Kidney epithelial cell (primary cell): ENCODE measurements at regions not wholly inside any gene's neighbourhood (a gene's known extent, or its start where the extent isn't known, plus 50 kb on each side); places are given as distances from the start of the nearest gene placed in this dataset.

Experiments used
- DNase-seq: peaks from one replicate; pipeline ENCODE4 v3.0.0-alpha.2; 2010; ENCODE audit warnings: low read depth
- H3K27me3 ChIP-seq: 2 replicates; pipeline ENCODE4 v1.6.0; 2011; ENCODE audit warnings: low read length; ENCODE audit not compliant: control insufficient read depth, insufficient read depth
- H3K36me3 ChIP-seq: 2 replicates; pipeline ENCODE4 v1.5.1; 2011; ENCODE audit warnings: low read length; ENCODE audit not compliant: control insufficient read depth, insufficient read depth
- H3K4me3 ChIP-seq: 2 replicates; pipeline ENCODE4 v1.5.1; 2011; ENCODE audit warnings: low read depth, mild to moderate bottlenecking, control low read depth, low read length
- CTCF ChIP-seq: IDR thresholded peaks from 2 replicates; pipeline ENCODE4 v1.5.1; 2011; ENCODE audit warnings: mild to moderate bottlenecking, moderate library complexity, low read length, control low read depth, inconsistent platforms; ENCODE audit not compliant: insufficient read depth, poor library complexity, severe bottlenecking

- DNase-seq = no peak
- TF ChIP-seq CTCF = no peak
- Histone ChIP-seq H3K36me3 (no peaks in the 10 kb centered on the region), H3K4me3 (no peak overlapping the region), H3K27me3 (no peaks in the 10 kb centered on the region)
Observed at GRCh38 chr7:53281312-53281711, 245.9 kb downstream of the POM121L12 start.

GRCh38 chr7:53292341-53292740 is 256.9 kb downstream of the POM121L12 start:
- no peaks in the 10 kb centered on the region for H3K27me3 ChIP-seq
- H3K4me3 ChIP-seq = no peak overlapping the region
- no peak for DNase-seq
- TF ChIP-seq CTCF = no peak
- H3K36me3 ChIP-seq = no peaks in the 10 kb centered on the region

- Histone ChIP-seq H3K36me3 (no peaks in the 10 kb centered on the region), H3K27me3 (no peaks in the 10 kb centered on the region), H3K4me3 (no peak overlapping the region)
- no peak for TF ChIP-seq CTCF
- no peak for DNase-seq
Observed at GRCh38 chr7:53302496-53303246, 267.2 kb downstream of the POM121L12 start.

GRCh38 chr7:53303781-53304180 is 268.3 kb downstream of the POM121L12 start:
- H3K36me3 ChIP-seq = no peaks in the 10 kb centered on the region
- no peak for DNase-seq
- H3K27me3 ChIP-seq = no peaks in the 10 kb centered on the region
- TF ChIP-seq CTCF = no peak
- no peak overlapping the region for H3K4me3 ChIP-seq

GRCh38 chr7:53306846-53307245 is 271.4 kb downstream of the POM121L12 start:
- DNase-seq = no peak
- no peak for TF ChIP-seq CTCF
- no peak overlapping the region for H3K4me3 ChIP-seq

GRCh38 chr7:53311205-53311604 is 275.8 kb downstream of the POM121L12 start:
- no peaks in the 10 kb centered on the region for H3K27me3 ChIP-seq
- no peak for DNase-seq
- TF ChIP-seq CTCF = no peak
- no peaks in the 10 kb centered on the region for H3K36me3 ChIP-seq
- no peak overlapping the region for H3K4me3 ChIP-seq

More at GRCh38 chr7:53306846-53307245, 271.4 kb downstream of the POM121L12 start:
- Histone ChIP-seq H3K27me3 (no peaks in the 10 kb centered on the region), H3K36me3 (no peaks in the 10 kb centered on the region)
